NCI-H2029 (cell line): ENCODE measurements at regions not wholly inside any gene's neighbourhood (a gene's known extent, or its start where the extent isn't known, plus 50 kb on each side); places are given as distances from the start of the nearest gene placed in this dataset.

ENCODE experiments used
- DNase-seq: peaks from one replicate; lab custom pipeline; 2025; lab: John Stamatoyannopoulos, UW

DNA sequence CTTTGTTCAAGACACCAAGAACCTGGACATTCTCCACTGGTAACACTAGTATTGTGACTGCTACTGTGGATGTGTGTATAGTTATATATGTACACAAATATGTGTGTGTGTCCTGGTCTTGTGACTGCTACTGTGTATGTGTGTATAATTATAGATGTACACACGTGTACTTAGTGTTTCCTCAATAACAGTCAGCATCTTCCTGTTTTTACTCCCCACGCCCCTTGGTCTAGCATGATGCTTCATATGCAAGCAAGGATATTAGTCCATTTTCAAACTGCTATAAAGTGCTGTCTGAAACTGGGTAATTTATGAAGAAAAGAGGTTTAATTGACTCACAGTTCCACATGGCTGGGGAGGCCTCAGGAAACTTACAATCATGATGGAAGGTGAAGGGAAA is 802.7 kb downstream of the RNF144A start:
- no peak for DNase-seq

DNA sequence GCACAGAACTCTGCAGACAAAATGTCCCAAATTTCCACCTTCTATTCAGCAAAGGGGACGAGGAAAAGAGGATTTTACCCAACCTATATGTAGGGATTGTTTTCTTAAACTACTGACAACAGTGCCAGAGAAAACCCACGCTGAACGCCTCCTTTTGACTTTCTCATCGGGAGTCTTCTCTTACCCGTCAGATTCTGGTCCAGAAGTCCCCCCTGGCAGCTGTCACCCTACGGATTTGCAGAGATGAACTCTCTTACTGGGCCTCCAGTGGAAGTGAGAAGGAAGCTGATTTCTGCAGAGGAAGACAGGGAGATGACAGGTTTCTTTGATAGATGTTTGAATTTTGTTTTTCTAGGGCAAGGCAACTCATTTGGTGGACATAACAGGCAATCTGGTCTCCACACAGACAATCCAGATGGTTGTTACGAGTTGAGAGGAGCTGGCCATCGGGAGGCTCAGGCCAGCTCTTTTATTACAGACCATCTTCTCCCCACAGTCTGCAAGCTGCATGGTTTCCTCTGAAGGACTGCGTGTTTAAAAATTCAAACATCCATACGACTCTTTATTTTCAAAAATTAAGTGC is 804.3 kb downstream of the RNF144A start:
- no peak for DNase-seq

DNA sequence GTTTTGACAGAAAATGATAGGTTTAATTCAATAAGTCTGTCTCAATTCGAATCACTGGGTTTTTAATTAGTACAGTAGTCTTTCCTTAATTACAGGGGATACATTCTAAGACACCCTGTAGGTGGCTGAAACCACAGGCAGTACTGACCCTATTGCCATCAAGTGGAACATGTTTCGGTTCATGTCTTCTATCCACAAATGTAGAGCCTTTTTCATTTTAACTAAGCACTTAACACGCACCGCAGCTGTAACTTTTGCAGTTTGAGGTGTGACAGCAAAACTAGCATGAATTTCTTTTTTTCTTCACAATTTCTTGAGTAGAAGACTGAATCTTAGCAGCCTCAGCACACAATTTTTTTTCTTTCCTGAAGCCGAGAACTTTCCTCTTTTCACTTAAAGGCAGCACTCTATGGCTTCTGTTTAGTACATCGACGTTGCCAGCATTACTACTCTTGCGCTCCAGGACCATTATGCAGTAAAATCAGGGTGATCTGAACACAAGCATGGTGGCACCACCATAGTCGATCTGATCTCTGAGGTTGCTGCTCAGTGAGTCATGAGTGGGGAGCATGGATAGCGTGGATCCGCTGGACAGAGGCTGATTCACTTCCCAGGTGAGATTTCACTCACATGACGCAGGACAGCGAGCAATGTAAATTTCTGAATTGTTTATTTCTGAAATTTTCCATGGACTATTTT is 805.1 kb downstream of the RNF144A start:
- DNase-seq = no peak

GRCh38 chr2:7724336-7724735 is 807.1 kb downstream of the RNF144A start:
- DNase-seq = no peak

GRCh38 chr2:7725171-7725849 is 808.1 kb downstream of the RNF144A start:
- DNase-seq = no peak

DNA sequence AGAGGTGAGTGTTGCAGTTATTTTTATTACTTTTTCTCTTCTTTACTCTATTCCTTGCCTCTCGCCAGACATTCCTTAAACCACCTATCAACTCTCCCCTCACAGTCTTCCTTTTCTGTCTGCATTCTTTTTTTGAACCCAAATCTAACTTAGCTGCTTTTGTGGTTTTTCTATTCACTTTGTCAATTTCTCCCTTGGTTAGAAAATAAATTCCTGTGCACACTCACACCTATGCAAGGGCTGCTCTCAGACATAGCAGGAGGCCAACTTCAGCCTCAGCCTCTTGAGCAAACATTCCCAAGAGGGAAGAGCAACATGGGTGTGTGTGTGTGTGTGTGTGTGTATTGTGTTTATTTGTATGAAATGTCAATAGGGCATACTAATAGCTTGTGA is 808.6 kb downstream of the RNF144A start:
- DNase-seq = no peak

DNA sequence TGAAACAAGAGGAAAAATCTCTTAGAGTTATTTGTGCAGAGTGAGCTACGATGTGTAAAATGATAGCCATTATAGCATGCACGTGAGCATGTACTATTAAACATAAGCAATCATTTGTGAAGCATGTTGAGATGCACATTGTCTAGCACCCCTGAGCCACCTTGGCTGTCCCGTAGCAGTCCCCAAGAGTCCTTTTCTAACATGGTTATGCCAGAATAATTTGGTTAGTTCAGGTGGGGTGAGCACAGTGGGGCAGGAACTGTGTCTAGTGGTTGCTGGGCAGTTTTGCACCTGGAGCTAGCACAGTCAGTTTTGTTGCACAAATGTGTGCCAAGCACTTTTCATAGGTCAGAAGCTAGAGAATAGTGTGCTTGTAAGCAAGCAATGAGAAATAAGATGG is 809.8 kb downstream of the RNF144A start:
- no peak for DNase-seq

DNA sequence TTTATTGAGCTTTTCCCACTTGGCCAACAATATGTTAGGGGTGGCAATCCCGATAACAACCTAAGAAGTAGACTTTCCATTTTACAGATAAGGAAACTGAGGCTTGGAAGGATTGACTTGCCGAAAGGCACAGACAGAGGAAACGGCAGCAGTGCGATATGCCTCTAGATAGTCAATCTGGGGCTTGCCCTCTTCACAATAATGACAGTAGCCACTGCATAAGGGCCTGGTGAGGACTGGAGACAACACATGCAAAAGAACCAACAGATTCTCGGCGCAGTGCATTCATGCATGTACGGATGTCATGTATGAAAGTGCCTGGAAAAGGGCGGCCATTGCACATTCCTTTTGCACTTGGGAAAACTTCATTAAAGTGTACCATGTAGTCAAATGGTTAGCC is 811.2 kb downstream of the RNF144A start:
- no peak for DNase-seq

- no peak for DNase-seq
Observed at GRCh38 chr2:7730449-7730848, 813.2 kb downstream of the RNF144A start.

DNA sequence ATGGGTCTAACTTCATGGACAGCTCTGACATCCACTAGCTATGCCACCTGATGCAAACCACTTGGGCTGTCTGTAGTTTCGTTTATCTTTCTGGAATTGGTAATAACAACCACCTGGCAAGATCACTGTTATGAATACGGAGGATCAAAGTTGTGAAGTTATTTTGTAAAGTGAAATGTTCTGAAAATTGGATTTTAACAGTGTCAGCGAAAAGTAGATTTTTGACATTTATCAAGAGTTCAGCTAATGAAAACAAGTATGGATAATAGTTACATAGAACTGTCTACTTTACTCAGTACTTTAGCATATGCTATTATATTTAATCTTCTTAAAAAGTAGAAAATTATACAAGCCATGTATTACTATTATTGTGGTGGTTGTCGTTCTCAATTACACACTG is 813.8 kb downstream of the RNF144A start:
- no peak for DNase-seq

GRCh38 chr2:7732497-7732896 is 815.3 kb downstream of the RNF144A start:
- no peak for DNase-seq

GRCh38 chr2:7736646-7737305 is 819.6 kb downstream of the RNF144A start:
- peak; percentile 55 for DNase-seq

DNA sequence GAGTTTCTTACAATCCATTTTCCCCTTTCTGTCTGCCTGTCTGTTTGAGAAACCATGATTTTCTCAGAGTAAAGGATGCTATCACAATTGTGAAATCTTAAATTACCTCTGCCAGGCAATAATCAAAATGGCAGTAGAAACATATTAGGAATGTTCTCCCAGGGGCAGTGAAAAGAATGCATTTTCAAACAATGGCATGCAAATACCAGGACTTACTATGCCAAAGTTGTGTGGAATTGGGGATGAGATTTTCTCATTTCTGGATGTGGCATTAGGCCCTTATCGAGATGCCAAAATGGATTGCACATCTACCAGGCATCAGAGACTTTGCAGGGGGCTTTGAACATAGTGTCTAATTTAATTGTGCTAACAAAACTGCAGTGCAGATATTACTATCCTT is 821.4 kb downstream of the RNF144A start:
- no peak for DNase-seq

GRCh38 chr2:7740114-7740513 is 822.9 kb downstream of the RNF144A start:
- DNase-seq = no peak

- no peak for DNase-seq
Observed at GRCh38 chr2:7742301-7742700, 825.1 kb downstream of the RNF144A start.

- DNase-seq = peak; percentile 34
Observed at GRCh38 chr2:7744827-7745226, 827.6 kb downstream of the RNF144A start.

DNA sequence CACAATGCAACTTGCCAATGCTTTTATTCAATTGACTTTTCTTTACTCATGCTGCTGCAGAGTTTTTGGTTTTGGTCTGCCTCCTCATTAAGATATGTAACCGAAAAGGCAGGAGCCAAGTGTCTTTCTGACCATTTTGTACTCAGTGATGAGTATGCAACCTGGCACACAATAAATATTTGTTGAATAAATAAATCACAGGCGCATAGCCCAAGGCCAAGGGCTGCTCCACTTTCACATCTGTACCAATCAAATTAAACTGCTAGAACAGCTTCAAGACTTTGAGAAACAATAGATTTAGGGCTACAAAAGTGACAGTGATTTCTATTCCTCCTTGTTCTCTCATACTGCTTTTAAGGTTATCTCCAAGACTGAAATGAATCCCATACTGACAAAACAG is 828.2 kb downstream of the RNF144A start:
- DNase-seq = peak; percentile 41

GRCh38 chr2:7748717-7749415 is 831.7 kb downstream of the RNF144A start:
- DNase-seq = no peak

GRCh38 chr2:7749895-7750559 is 832.8 kb downstream of the RNF144A start:
- no peak for DNase-seq

DNA sequence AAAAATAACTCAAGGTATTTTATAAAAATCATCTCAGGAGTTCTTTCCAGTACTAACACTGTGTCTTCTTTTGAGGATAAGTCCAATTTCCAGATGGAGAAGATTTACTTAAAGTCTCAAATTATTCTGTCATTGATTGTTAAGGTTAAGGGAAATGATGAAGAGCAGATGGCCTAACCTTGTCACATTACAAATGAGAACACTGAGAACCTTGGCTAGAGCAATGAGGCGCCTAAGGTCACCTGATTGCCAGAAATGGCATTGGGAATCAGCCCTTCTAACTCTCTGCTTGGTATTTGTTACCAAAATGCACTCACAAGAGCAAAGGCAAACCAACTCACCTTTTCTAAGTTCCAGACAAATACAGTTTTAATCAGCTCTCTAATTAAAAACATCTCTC is 835.1 kb downstream of the RNF144A start:
- DNase-seq = no peak

DNA sequence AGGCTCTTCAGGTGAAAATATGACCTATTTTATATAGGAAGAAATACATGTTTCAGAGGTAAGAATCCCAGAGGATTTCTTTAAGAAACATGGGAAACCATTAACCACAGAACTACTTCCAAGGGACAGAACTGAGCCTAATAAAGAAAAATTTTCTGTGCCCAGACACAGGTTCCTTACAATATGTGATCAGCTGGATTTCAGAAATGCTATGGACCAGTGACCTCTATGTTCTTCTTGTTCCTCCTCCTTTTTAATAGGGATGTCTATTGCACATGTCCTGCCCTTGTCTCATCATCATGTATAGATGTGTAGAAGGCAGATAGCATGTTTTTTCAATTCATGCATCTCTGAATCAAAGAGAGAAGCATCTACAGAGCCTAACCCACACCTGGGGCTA is 836.6 kb downstream of the RNF144A start:
- no peak for DNase-seq

DNA sequence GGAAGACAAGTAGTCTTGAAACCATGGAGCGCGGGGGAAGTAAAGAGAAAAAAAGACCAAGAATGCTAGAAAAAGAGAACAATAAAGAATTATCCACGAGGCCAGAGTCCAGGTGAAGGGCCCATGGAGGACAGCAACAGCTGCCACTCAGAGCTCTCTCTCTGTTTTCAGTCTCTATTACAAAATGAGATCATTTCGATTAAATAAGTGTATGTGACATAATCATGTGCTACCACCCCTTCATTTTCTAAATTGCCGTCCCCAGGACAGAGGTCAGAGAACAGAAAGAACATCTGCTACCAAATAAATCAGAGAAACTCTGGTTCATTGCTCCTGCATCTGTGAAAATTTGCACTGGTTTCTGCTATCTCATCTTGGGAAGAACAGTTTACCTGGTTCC is 838.7 kb downstream of the RNF144A start:
- no peak for DNase-seq
